Ovary (tissue), 7 donors: ENCODE measurements at regions not wholly inside any gene's neighbourhood (a gene's known extent, or its start where the extent isn't known, plus 50 kb on each side); places are given as distances from the start of the nearest gene placed in this dataset.

Experiments
- DNase-seq, 5 donors: peaks; one replicate each; pipeline ENCODE4 v3.0.0-alpha.2; 2019 to 2020
- H3K27ac ChIP-seq, 2 donors: fragments of 200-600 bp; one replicate each; pipeline versions ENCODE4 v1.5.1 to v1.8.0; 2019 to 2022
- H3K27me3 ChIP-seq: fragments of 200-600 bp; one replicate; pipeline ENCODE4 v1.8.0; 2022
- H3K36me3 ChIP-seq: fragments of 200-600 bp; sonication (generic); one replicate; pipeline ENCODE4 v1.5.1; 2019
- H3K4me1 ChIP-seq: one replicate; pipeline ENCODE4 v1.8.1; 2013; ENCODE audit warnings: mild to moderate bottlenecking, moderate library complexity; ENCODE audit not compliant: insufficient read depth
- H3K4me3 ChIP-seq: fragments of 200-600 bp; sonication (generic); one replicate; pipeline ENCODE4 v1.5.1; 2017
- H3K9me3 ChIP-seq, 2 donors: fragments of 200-600 bp in 1 of 2; sonication (generic) in 1 of 2; one replicate each; pipeline versions ENCODE4 v1.5.1 to v1.8.1; 2013 to 2019; ENCODE audit warnings: mild to moderate bottlenecking in 1 of 2, moderate library complexity in 1 of 2
- CTCF ChIP-seq, 3 donors: fragments of 450-650 bp in 2 of 3; fragments of 200-600 bp in 1 of 3; IDR thresholded peaks; one replicate each; pipeline versions ENCODE4 v1.5.1 to v1.8.0; 2016 to 2022; ENCODE audit warnings: antibody characterized with exemption in 3 of 3, mild to moderate bottlenecking in 1 of 3
- EP300 ChIP-seq: sonication (generic); formaldehyde crosslinking; IDR thresholded peaks from one replicate; pipeline ENCODE4 v1.6.1; 2017; ENCODE audit warnings: antibody characterized with exemption
- POLR2A ChIP-seq: fragments of 450-650 bp; IDR thresholded peaks from one replicate; pipeline ENCODE4 v1.6.1; 2017; ENCODE audit warnings: antibody characterized with exemption, mild to moderate bottlenecking, moderate library complexity
- WGBS, 3 donors: extraction: QIAGEN DNeasy Blood & Tissue Kit in 1 of 3; methylation state at CpG; one replicate each; pipeline versions ENCODE4 v1.1.5 to v1.1.7; 2013 to 2017; 5-methylcytosine and 5-hydroxymethylcytosine counted together
- intact Hi-C, 4 donors: fragments of 100-400 bp; cut with DNase I; formaldehyde crosslinking; loops; one replicate each; pipeline versions ENCODE4 v1.11.0 to v1.15.1; 2022 to 2023
- donor health status: DM: no; HTN: no; CAD: no; lungs with moderate emphysema.
- donor health status: DM: no; HTN: no; CAD: no.
- donor health status: Bipolar disorder and iron deficiency.
- donor health status: DM: no; HTN: no; CAD: no.
- donor health status: DM: yes; HTN: yes; CAD: no.

- DNase-seq = no peak
- Histone ChIP-seq H3K36me3 (no peaks in the 10 kb centered on the region), H3K4me1 (no peaks in the 10 kb centered on the region), H3K27ac (no peak overlapping the region), H3K27me3 (no peaks in the 10 kb centered on the region), H3K4me3 (no peak overlapping the region), H3K9me3 (no peaks in the 10 kb centered on the region)
- no peak for TF ChIP-seq EP300
- TF ChIP-seq CTCF (IDR thresholded peaks at IDR 0.05) = no peak
- TF ChIP-seq POLR2A = no peak
- 5 to 28% (median 13%) methylated on average over 10 of the region's 10 CpGs for WGBS, 3 donors
- intact Hi-C loops = no loop called here
Measured at GRCh38 chr18:78207942-78208341, 771.7 kb upstream of the SALL3 start.

GRCh38 chr18:78208461-78208860 lies 771.2 kb upstream of the SALL3 start:
- Histone ChIP-seq H3K36me3 (no peaks in the 10 kb centered on the region), H3K4me1 (peaks cover under 1% of the 10 kb centered on the region), H3K27ac (no peak overlapping the region), H3K9me3 (no peaks in the 10 kb centered on the region), H3K4me3 (no peak overlapping the region), H3K27me3 (no peaks in the 10 kb centered on the region)
- TF ChIP-seq EP300 = no peak
- TF ChIP-seq POLR2A = no peak
- no peak for TF ChIP-seq CTCF (IDR thresholded peaks at IDR 0.05)
- 12 to 31% (median 25%) methylated on average over 2 of the region's 2 CpGs for WGBS, 3 donors
- intact Hi-C loops = no loop called here
- no peak for DNase-seq

- TF ChIP-seq CTCF (IDR thresholded peaks at IDR 0.05) (no peak), POLR2A (no peak), EP300 (no peak)
- Histone ChIP-seq H3K9me3 (no peaks in the 10 kb centered on the region), H3K27ac (no peak overlapping the region), H3K27me3 (no peaks in the 10 kb centered on the region), H3K36me3 (no peaks in the 10 kb centered on the region), H3K4me1 (peaks cover 1% of the 10 kb centered on the region), H3K4me3 (no peak overlapping the region)
- intact Hi-C loops = no loop called here
- 62 to 67% (median 66%) methylated on average over 15 of the region's 15 CpGs for WGBS, 3 donors
- DNase-seq = no peak
Measured at GRCh38 chr18:78213361-78213994, 766.1 kb upstream of the SALL3 start.

- no peak for TF ChIP-seq CTCF (IDR thresholded peaks at IDR 0.05)
- no peak for TF ChIP-seq EP300
- TF ChIP-seq POLR2A = no peak
- intact Hi-C loops = no loop called here
- DNase-seq = no peak
- 57 to 78% (median 66%) methylated on average over 10 of the region's 10 CpGs for WGBS, 3 donors
- H3K27ac ChIP-seq = no peak overlapping the region
- no peaks in the 10 kb centered on the region for H3K27me3 ChIP-seq
- H3K9me3 ChIP-seq = no peaks in the 10 kb centered on the region
- no peaks in the 10 kb centered on the region for H3K4me1 ChIP-seq
- H3K4me3 ChIP-seq = no peak overlapping the region
- H3K36me3 ChIP-seq = no peaks in the 10 kb centered on the region
Measured at GRCh38 chr18:78221496-78221895, 758.1 kb upstream of the SALL3 start.
